Colonic mucosa (tissue), 4 donors: ENCODE measurements at regions not wholly inside any gene's neighbourhood (a gene's known extent, or its start where the extent isn't known, plus 50 kb on each side); places are given as distances from the start of the nearest gene placed in this dataset.

Source experiments
- DNase-seq: peaks from one replicate; pipeline ENCODE4 v3.0.0-alpha.2; 2020
- H3K27ac ChIP-seq: fragments of 200-600 bp; one replicate; pipeline ENCODE4 v1.8.0; 2021
- H3K27me3 ChIP-seq: fragments of 200-600 bp; one replicate; pipeline ENCODE4 v1.8.0; 2021
- H3K36me3 ChIP-seq: fragments of 200-600 bp; one replicate; pipeline ENCODE4 v1.8.0; 2021
- H3K4me1 ChIP-seq: fragments of 200-600 bp; one replicate; pipeline ENCODE4 v1.8.0; 2021; ENCODE audit warnings: mild to moderate bottlenecking
- H3K4me3 ChIP-seq: fragments of 200-600 bp; one replicate; pipeline ENCODE4 v1.8.0; 2021
- H3K9ac ChIP-seq, 2 donors: one replicate each; pipeline ENCODE4 v1.7.0; 2013; ENCODE audit warnings: control low read depth in 2 of 2, low read depth in 2 of 2, low read length in 2 of 2
- H3K9me3 ChIP-seq: fragments of 200-600 bp; one replicate; pipeline ENCODE4 v1.8.0; 2021
- CTCF ChIP-seq: fragments of 200-600 bp; IDR thresholded peaks from one replicate; pipeline ENCODE4 v1.8.0; 2022; ENCODE audit warnings: antibody characterized with exemption, mild to moderate bottlenecking
- intact Hi-C: fragments of 100-400 bp; cut with DNase I; formaldehyde crosslinking; loops from one replicate; pipeline ENCODE4 v1.14.1; 2022
- donor health status: healthy.
- donor health status: DM: no; HTN: no; CAD: no.
- donor health status: DM: no; HTN: no; CAD: no.

GRCh38 chr6:137723273-137724017, 143.6 kb upstream of the TNFAIP3 start:
- no peaks in the 10 kb centered on the region for H3K9me3 ChIP-seq
- no peaks in the 10 kb centered on the region for H3K36me3 ChIP-seq
- no peak overlapping the region for H3K9ac ChIP-seq
- no peak overlapping the region for H3K4me3 ChIP-seq
- H3K27ac ChIP-seq = no peak overlapping the region
- H3K4me1 ChIP-seq = no peaks in the 10 kb centered on the region
- intact Hi-C loops = no loop called here
- no peaks in the 10 kb centered on the region for H3K27me3 ChIP-seq
- peak; percentile 35 for DNase-seq
- TF ChIP-seq CTCF = no peak

- Histone ChIP-seq H3K4me1 (no peaks in the 10 kb centered on the region), H3K27me3 (no peaks in the 10 kb centered on the region), H3K36me3 (no peaks in the 10 kb centered on the region), H3K27ac (no peak overlapping the region), H3K4me3 (no peak overlapping the region), H3K9ac (no peak overlapping the region), H3K9me3 (no peaks in the 10 kb centered on the region)
- intact Hi-C loops = no loop called here
- TF ChIP-seq CTCF = no peak
- DNase-seq = no peak
Measured at GRCh38 chr6:137724018-137724403, 143.0 kb upstream of the TNFAIP3 start.

- no peak for TF ChIP-seq CTCF
- H3K27ac ChIP-seq = no peak overlapping the region
- H3K4me3 ChIP-seq = no peak overlapping the region
- H3K27me3 ChIP-seq = no peaks in the 10 kb centered on the region
- no peaks in the 10 kb centered on the region for H3K9me3 ChIP-seq
- no peaks in the 10 kb centered on the region for H3K36me3 ChIP-seq
- H3K4me1 ChIP-seq = no peaks in the 10 kb centered on the region
- no peak for DNase-seq
- H3K9ac ChIP-seq = no peak overlapping the region
- intact Hi-C loops = no loop called here
Measured at GRCh38 chr6:137724495-137725211, 142.4 kb upstream of the TNFAIP3 start.

- no peak for TF ChIP-seq CTCF
- intact Hi-C loops = no loop called here
- H3K27ac ChIP-seq = no peak overlapping the region
- H3K4me3 ChIP-seq = no peak overlapping the region
- no peak for DNase-seq
- no peaks in the 10 kb centered on the region for H3K36me3 ChIP-seq
- H3K9me3 ChIP-seq = no peaks in the 10 kb centered on the region
- H3K4me1 ChIP-seq = no peaks in the 10 kb centered on the region
- no peaks in the 10 kb centered on the region for H3K27me3 ChIP-seq
- no peak overlapping the region for H3K9ac ChIP-seq
Measured at GRCh38 chr6:137725949-137726348, 141.1 kb upstream of the TNFAIP3 start.

- Histone ChIP-seq H3K9me3 (no peaks in the 10 kb centered on the region), H3K4me1 (peaks cover 2% of the 10 kb centered on the region), H3K36me3 (no peaks in the 10 kb centered on the region), H3K27ac (no peak overlapping the region), H3K9ac (no peak overlapping the region), H3K4me3 (no peak overlapping the region), H3K27me3 (no peaks in the 10 kb centered on the region)
- no peak for TF ChIP-seq CTCF
- intact Hi-C loops = no loop called here
- no peak for DNase-seq
Measured at GRCh38 chr6:137726582-137726981, 140.5 kb upstream of the TNFAIP3 start.
